Ishikawa (cell line): ENCODE measurements at regions not wholly inside any gene's neighbourhood (a gene's known extent, or its start where the extent isn't known, plus 50 kb on each side); places are given as distances from the start of the nearest gene placed in this dataset.

Source experiments
- CEBPB ChIP-seq: IDR thresholded peaks from 2 replicates; pipeline ENCODE4 v1.6.1; 2012
- CREB1 ChIP-seq: IDR thresholded peaks from 2 replicates; pipeline ENCODE4 v1.6.1; 2012; ENCODE audit warnings: low read depth
- EGR1 ChIP-seq: IDR thresholded peaks from 2 replicates; pipeline ENCODE4 v1.6.1; 2012
- EP300 ChIP-seq: IDR thresholded peaks from 2 replicates; pipeline ENCODE4 v1.6.1; 2012; ENCODE audit warnings: borderline replicate concordance
- FOXM1 ChIP-seq: IDR thresholded peaks from 2 replicates; pipeline ENCODE4 v1.6.1; 2012; ENCODE audit warnings: low read depth, borderline replicate concordance
- NFIC ChIP-seq: IDR thresholded peaks from 2 replicates; pipeline ENCODE4 v1.6.1; 2012
- RAD21 ChIP-seq: IDR thresholded peaks from 2 replicates; pipeline ENCODE4 v1.6.1; 2012; ENCODE audit warnings: low read depth
- TAF1 ChIP-seq: IDR thresholded peaks from 2 replicates; pipeline ENCODE4 v1.6.1; 2012; ENCODE audit warnings: low read depth, mild to moderate bottlenecking
- TCF12 ChIP-seq: IDR thresholded peaks from 2 replicates; pipeline ENCODE4 v1.6.1; 2012; ENCODE audit warnings: low read depth
- TEAD4 ChIP-seq: IDR thresholded peaks from 2 replicates; pipeline ENCODE4 v1.6.1; 2012
- YY1 ChIP-seq: IDR thresholded peaks from 2 replicates; pipeline ENCODE4 v1.6.1; 2012; ENCODE audit warnings: low read depth
- ZBTB7A ChIP-seq: IDR thresholded peaks from 2 replicates; pipeline ENCODE4 v1.6.1; 2012; ENCODE audit warnings: low read depth
- TF ChIP-seq, protein P1 (sequence below): IDR thresholded peaks from 2 replicates; pipeline ENCODE4 v1.6.1; 2012; ENCODE audit warnings: low read depth, mild to moderate bottlenecking
- TF ChIP-seq, protein P2 (sequence below): IDR thresholded peaks from 2 replicates; pipeline ENCODE4 v1.6.1; 2012
- TF ChIP-seq, protein P3 (sequence below): IDR thresholded peaks from 2 replicates; pipeline ENCODE4 v1.6.1; 2012

DNA sequence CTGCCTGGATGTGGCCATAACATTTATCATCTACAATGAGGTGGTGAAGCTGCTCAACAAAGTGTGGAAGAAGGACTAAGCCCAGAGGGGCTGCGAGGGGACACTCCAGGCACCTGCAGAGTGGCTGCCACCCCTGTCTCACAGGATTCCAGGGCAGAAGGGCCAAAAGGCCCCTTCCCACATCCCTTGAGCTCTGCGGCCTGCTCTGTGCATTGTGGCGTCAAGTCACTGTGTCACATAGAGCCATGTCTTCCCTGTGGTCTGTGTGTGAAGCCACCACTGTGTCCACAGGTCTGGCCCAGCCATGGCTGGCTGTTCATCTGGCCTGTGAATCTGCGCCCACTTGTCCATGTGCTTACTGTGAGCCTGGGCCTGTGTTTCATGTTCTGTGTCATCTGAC is 1714.6 kb downstream of the TP53TG3F start:
- TF ChIP-seq ZBTB7A = no peak
- no peak for TF ChIP-seq CREB1
- no peak for TF ChIP-seq CEBPB
- no peak for TF ChIP-seq EP300
- no peak for TF ChIP-seq YY1
- TF ChIP-seq TEAD4 = no peak

DNA sequence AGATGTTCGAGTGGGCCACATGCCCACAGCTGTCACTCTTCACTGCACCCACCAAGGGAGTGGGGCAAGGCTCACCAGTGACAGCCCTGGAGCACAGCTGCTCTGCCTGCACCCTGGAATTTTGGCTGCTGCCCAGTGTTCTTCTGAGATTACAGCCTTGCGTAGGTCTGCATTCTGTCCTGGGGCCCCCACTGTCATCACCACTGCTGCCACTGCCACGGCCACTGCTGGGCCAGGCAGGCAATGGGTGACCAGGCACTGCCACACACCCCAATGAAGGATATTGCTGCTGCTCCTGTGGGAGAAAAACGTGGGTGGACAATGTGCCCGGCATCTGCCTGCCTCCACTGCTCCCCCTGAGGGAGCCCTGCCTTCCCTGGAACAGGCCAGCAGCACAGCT is 1717.0 kb downstream of the TP53TG3F start:
- TF ChIP-seq NFIC = peak; percentile 36; the same call in 1 of the 2 replicates
- peak; percentile 53; the same call in 1 of the 2 replicates for TF ChIP-seq TEAD4
- TF ChIP-seq ZBTB7A = no peak
- TF ChIP-seq TCF12 = 0 out of 2 replicates have a peak, but pooled peaks have one; percentile 16

DNA sequence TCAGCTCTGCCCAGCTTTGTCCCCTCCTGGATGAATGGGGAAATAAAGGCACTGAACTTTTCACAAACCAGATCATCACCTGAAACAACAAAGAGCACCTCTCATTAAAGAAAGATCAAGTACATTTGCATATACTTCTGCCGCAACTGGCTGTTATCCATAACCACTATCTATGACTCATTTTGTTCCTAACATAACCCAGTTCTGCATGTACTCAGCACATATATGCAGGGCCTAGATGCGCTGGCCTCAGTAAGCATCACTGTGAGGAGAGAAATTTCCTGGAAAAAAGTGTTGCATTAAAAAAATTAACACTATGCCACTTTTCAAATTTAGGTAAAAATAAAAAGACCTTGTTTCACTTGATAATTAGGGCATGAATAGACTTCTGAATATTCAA is 1718.4 kb downstream of the TP53TG3F start:
- TF ChIP-seq, protein P1, sequence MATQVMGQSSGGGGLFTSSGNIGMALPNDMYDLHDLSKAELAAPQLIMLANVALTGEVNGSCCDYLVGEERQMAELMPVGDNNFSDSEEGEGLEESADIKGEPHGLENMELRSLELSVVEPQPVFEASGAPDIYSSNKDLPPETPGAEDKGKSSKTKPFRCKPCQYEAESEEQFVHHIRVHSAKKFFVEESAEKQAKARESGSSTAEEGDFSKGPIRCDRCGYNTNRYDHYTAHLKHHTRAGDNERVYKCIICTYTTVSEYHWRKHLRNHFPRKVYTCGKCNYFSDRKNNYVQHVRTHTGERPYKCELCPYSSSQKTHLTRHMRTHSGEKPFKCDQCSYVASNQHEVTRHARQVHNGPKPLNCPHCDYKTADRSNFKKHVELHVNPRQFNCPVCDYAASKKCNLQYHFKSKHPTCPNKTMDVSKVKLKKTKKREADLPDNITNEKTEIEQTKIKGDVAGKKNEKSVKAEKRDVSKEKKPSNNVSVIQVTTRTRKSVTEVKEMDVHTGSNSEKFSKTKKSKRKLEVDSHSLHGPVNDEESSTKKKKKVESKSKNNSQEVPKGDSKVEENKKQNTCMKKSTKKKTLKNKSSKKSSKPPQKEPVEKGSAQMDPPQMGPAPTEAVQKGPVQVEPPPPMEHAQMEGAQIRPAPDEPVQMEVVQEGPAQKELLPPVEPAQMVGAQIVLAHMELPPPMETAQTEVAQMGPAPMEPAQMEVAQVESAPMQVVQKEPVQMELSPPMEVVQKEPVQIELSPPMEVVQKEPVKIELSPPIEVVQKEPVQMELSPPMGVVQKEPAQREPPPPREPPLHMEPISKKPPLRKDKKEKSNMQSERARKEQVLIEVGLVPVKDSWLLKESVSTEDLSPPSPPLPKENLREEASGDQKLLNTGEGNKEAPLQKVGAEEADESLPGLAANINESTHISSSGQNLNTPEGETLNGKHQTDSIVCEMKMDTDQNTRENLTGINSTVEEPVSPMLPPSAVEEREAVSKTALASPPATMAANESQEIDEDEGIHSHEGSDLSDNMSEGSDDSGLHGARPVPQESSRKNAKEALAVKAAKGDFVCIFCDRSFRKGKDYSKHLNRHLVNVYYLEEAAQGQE = no peak
- TF ChIP-seq YY1 = no peak
- TF ChIP-seq, protein P2, sequence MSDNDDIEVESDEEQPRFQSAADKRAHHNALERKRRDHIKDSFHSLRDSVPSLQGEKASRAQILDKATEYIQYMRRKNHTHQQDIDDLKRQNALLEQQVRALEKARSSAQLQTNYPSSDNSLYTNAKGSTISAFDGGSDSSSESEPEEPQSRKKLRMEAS = no peak
- TF ChIP-seq EP300 = no peak
- no peak for TF ChIP-seq CEBPB
- TF ChIP-seq TAF1 = no peak
- no peak for TF ChIP-seq EGR1
- TF ChIP-seq CREB1 = no peak
- no peak for TF ChIP-seq TEAD4
- TF ChIP-seq ZBTB7A = no peak
- no peak for TF ChIP-seq RAD21
- TF ChIP-seq, protein P3, sequence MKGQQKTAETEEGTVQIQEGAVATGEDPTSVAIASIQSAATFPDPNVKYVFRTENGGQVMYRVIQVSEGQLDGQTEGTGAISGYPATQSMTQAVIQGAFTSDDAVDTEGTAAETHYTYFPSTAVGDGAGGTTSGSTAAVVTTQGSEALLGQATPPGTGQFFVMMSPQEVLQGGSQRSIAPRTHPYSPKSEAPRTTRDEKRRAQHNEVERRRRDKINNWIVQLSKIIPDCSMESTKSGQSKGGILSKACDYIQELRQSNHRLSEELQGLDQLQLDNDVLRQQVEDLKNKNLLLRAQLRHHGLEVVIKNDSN = no peak
- no peak for TF ChIP-seq FOXM1
- TF ChIP-seq TCF12 = no peak
- no peak for TF ChIP-seq NFIC

DNA sequence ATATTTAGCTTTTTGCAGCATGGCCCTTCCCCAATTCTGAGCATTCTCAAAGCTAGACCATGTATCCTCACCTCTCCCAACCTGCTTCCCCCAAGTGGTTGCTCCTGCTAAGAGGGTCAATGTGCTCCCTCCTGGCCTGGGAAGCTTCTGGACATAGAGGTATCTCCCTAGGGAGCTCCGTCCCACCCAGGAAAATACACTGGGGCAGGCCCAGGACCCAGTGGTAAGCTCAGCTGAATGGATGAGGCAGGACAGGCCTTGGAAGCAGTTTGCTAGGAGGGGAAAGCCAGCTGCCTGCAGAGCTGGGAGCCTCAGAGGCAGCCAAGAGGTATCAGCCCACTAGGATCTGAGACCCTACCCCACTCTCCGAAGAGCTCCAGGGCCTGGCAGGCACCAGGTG is 1721.6 kb downstream of the TP53TG3F start:
- TF ChIP-seq TAF1 (no peak), TCF12 (no peak), NFIC (no peak), EGR1 (no peak), RAD21 (no peak), YY1 (no peak)
- TF ChIP-seq, protein P3 = no peak

DNA sequence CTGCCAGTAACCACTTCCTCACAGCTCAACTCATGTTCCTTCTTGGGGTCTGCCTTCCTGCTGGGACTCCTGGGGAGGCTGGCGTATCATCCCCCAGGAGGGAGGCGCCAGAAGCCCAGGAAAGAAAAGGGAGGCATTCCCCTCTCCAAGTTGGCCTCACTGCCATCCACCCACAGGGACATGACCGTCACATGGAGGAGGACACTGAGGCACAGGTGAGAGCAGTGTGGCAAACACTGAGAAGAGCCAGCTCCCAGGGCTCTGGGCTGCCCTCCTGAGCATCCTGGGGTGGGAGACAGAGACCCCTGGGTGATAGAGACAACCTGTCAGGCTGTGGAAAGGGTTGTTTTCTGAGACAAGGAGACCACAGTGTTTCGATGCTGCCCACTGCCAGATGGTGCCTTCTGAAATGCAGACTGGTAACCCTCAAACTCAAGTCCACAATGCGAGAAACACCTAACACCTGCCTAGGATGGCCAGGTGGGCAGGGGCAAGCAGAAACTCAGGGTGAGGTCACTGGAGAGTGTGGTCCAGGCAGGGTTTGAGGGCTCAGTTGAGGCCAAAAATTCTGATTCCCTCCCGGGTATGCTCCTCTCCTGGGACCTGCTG is 1722.1 kb downstream of the TP53TG3F start:
- no peak for TF ChIP-seq TEAD4
- no peak for TF ChIP-seq ZBTB7A
- TF ChIP-seq, protein P2 = no peak
- TF ChIP-seq EGR1 = no peak
- no peak for TF ChIP-seq CEBPB
- no peak for TF ChIP-seq CREB1
- no peak for TF ChIP-seq TAF1
- no peak for TF ChIP-seq EP300
- TF ChIP-seq YY1 = no peak
- no peak for TF ChIP-seq NFIC

DNA sequence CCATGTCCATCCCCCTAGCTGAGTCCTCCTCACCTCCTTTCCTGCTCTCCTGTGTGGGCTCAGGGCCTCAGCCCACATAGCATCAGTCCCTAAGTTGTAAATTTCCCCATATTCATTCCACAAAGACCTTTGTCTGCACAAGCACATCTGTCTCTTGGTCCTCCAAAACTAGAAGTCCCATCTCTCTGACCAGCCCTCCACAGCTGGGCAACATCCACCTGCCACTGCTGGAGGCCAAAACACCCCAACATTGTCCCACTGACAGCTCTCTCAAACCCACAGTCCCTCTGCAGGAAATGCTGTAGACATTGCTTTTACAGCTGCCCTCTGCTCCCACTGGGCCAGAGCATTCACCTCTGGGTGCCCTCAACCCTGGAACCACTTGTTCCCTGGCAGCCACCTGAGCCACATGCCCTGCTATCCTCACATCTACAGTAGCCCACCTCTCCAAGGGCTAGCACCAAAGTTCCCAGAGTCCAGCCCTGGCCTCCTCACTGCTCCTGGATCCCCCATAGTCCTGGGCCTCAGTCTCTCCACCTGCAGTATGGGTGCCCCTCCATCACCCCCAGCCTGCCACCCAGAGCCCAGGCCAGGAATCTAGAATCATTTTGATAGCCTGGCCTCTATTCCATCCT is 1722.7 kb downstream of the TP53TG3F start:
- TF ChIP-seq EGR1 (no peak), CREB1 (no peak), RAD21 (no peak), TEAD4 (no peak), TAF1 (no peak), FOXM1 (no peak)
- TF ChIP-seq, protein P3 = no peak
- TF ChIP-seq, protein P1 = no peak
